OCI-LY7 (cell line): ENCODE measurements at regions not wholly inside any gene's neighbourhood (a gene's known extent, or its start where the extent isn't known, plus 50 kb on each side); places are given as distances from the start of the nearest gene placed in this dataset.

Experiments used
- BruUV-seq: library from RNA; stranded (reverse); fragments of 400-500 nt; replicated peaks from 2 replicates; lab custom pipeline; 2021; lab: Mats Ljungman, UMichigan
- CTCF ChIA-PET: fragments of 300-600 bp; sonication (Branson Sonifier 250); formaldehyde crosslinking; loops from one replicate; lab custom pipeline; 2022; ENCODE audit warnings: antibody characterized with exemption; ENCODE audit not compliant: unreplicated experiment; lab: Charles Lee
- POLR2A ChIA-PET: fragments of 300-600 bp; sonication (Branson Sonifier 250); formaldehyde crosslinking; loops from one replicate; lab custom pipeline; 2022; ENCODE audit warnings: antibody characterized with exemption; lab: Charles Lee
- DNase-seq: peaks from one replicate; pipeline ENCODE4 v3.0.0-alpha.2; 2015; ENCODE audit warnings: low spot score
- H2AFZ ChIP-seq: fragments of 200-600 bp; sonication (generic), shearing (Covaris generic); 2 replicates; pipeline ENCODE4 v1.6.1; 2014; ENCODE audit warnings: mild to moderate bottlenecking, antibody characterized with exemption, low read length, moderate library complexity
- H3K27ac ChIP-seq: fragments of 200-600 bp; sonication (generic); 2 replicates; pipeline ENCODE4 v1.5.1; 2014; ENCODE audit warnings: mixed run types, low read depth, mild to moderate bottlenecking, moderate library complexity, low read length, inconsistent platforms; ENCODE audit not compliant: poor library complexity, severe bottlenecking
- H3K36me3 ChIP-seq: fragments of 200-600 bp; sonication (generic); 2 replicates; pipeline ENCODE4 v1.6.1; 2014; ENCODE audit warnings: mild to moderate bottlenecking, antibody characterized with exemption, low read length, moderate library complexity, mixed read lengths; ENCODE audit not compliant: insufficient read depth
- H3K4me1 ChIP-seq: fragments of 200-600 bp; sonication (generic); 2 replicates; pipeline ENCODE4 v1.5.1; 2014; ENCODE audit warnings: mild to moderate bottlenecking, low read length; ENCODE audit not compliant: insufficient read depth, poor library complexity, severe bottlenecking
- H3K4me2 ChIP-seq: fragments of 200-600 bp; sonication (generic); 2 replicates; pipeline ENCODE4 v1.6.1; 2014; ENCODE audit warnings: mild to moderate bottlenecking, low read length
- H3K4me3 ChIP-seq: fragments of 200-600 bp; sonication (generic); 2 replicates; pipeline ENCODE4 v1.5.1; 2014; ENCODE audit warnings: mild to moderate bottlenecking, low read depth, low read length; ENCODE audit not compliant: poor library complexity, severe bottlenecking
- H3K79me2 ChIP-seq: fragments of 200-600 bp; sonication (generic); 2 replicates; pipeline ENCODE4 v1.6.1; 2016; ENCODE audit warnings: low read depth, mild to moderate bottlenecking, low read length, moderate library complexity, mixed read lengths; ENCODE audit not compliant: insufficient read depth
- H3K9me2 ChIP-seq: fragments of 200-600 bp; sonication (generic); 2 replicates; pipeline ENCODE4 v1.6.1; 2016; ENCODE audit warnings: mild to moderate bottlenecking, low read length, mixed read lengths; ENCODE audit not compliant: insufficient read depth
- H3K9me3 ChIP-seq: fragments of 200-600 bp; sonication (generic); 2 replicates; pipeline ENCODE4 v1.6.1; 2014; ENCODE audit warnings: mild to moderate bottlenecking, mixed run types, low read length, mixed read lengths
- H4K20me1 ChIP-seq: fragments of 200-600 bp; sonication (generic); 2 replicates; pipeline ENCODE4 v1.6.1; 2014; ENCODE audit warnings: mild to moderate bottlenecking, antibody characterized with exemption, low read length, moderate library complexity, mixed read lengths; ENCODE audit not compliant: insufficient read depth
- CTCF ChIP-seq: fragments of 200-600 bp; sonication (generic); conservative IDR thresholded peaks from 2 replicates; pipeline ENCODE4 v1.5.1; 2014; ENCODE audit warnings: mild to moderate bottlenecking, antibody characterized with exemption, low read length, moderate library complexity, mixed read lengths
- EZH2phosphoT487 ChIP-seq: fragments of 200-600 bp; sonication (generic); IDR thresholded peaks from 2 replicates; pipeline ENCODE4 v1.6.1; 2018; ENCODE audit warnings: low read depth, borderline replicate concordance, mild to moderate bottlenecking, mixed run types, antibody characterized with exemption, low read length, moderate library complexity, mixed read lengths
- intact Hi-C: fragments of 100-400 bp; cut with micrococcal nuclease; formaldehyde crosslinking; loops from one replicate; pipeline ENCODE4 v1.10.0; 2022; ENCODE audit not compliant: unreplicated experiment

GRCh38 chr22:48453171-48453570 is 1374.5 kb downstream of the BRD1 start:
- Histone ChIP-seq H3K9me3 (no peaks in the 10 kb centered on the region), H3K36me3 (no peaks in the 10 kb centered on the region), H2AFZ (no peak overlapping the region), H3K79me2 (no peaks in the 10 kb centered on the region), H3K9me2 (no peaks in the 10 kb centered on the region), H4K20me1 (no peaks in the 10 kb centered on the region), H3K4me3 (no peak overlapping the region), H3K4me2 (no peak overlapping the region), H3K4me1 (no peaks in the 10 kb centered on the region), H3K27ac (no peak overlapping the region)
- ChIA-PET POLR2A (no interaction called here), CTCF (no interaction called here)
- TF ChIP-seq CTCF, result no peak
- no peak for TF ChIP-seq EZH2phosphoT487
- no peak for DNase-seq
- no TSS peak for BruUV-seq
- intact Hi-C loops, result no loop called here

GRCh38 chr22:48452766-48453165 is 1374.9 kb downstream of the BRD1 start:
- no peak overlapping the region for H2AFZ ChIP-seq
- no peaks in the 10 kb centered on the region for H3K9me2 ChIP-seq
- intact Hi-C loops, result no loop called here
- ChIA-PET CTCF (no interaction called here), POLR2A (no interaction called here)
- H3K36me3 ChIP-seq, result no peaks in the 10 kb centered on the region
- H4K20me1 ChIP-seq, result no peaks in the 10 kb centered on the region
- DNase-seq, result no peak
- no peaks in the 10 kb centered on the region for H3K79me2 ChIP-seq
- no peaks in the 10 kb centered on the region for H3K4me1 ChIP-seq
- no TSS peak for BruUV-seq
- no peaks in the 10 kb centered on the region for H3K9me3 ChIP-seq
- H3K27ac ChIP-seq, result no peak overlapping the region
- no peak overlapping the region for H3K4me2 ChIP-seq
- no peak for TF ChIP-seq EZH2phosphoT487
- no peak for TF ChIP-seq CTCF
- no peak overlapping the region for H3K4me3 ChIP-seq

- Histone ChIP-seq H3K9me2 (no peaks in the 10 kb centered on the region), H2AFZ (no peak overlapping the region), H3K4me2 (no peak overlapping the region), H3K4me1 (no peaks in the 10 kb centered on the region), H3K79me2 (no peaks in the 10 kb centered on the region), H3K9me3 (no peaks in the 10 kb centered on the region), H3K36me3 (no peaks in the 10 kb centered on the region), H4K20me1 (no peaks in the 10 kb centered on the region), H3K27ac (no peak overlapping the region), H3K4me3 (no peak overlapping the region)
- TF ChIP-seq EZH2phosphoT487 (no peak), CTCF (no peak)
- CTCF ChIA-PET, result no interaction called here
- DNase-seq, result no peak
- intact Hi-C loops, result no loop called here
- BruUV-seq, result no TSS peak
- POLR2A ChIA-PET, result no interaction called here
Measured at GRCh38 chr22:48451891-48452290, 1375.8 kb downstream of the BRD1 start.
